ENCODE measurements at regions not wholly inside any gene's neighbourhood (a gene's known extent, or its start where the extent isn't known, plus 50 kb on each side); places are given as distances from the start of the nearest gene placed in this dataset.

DNA sequence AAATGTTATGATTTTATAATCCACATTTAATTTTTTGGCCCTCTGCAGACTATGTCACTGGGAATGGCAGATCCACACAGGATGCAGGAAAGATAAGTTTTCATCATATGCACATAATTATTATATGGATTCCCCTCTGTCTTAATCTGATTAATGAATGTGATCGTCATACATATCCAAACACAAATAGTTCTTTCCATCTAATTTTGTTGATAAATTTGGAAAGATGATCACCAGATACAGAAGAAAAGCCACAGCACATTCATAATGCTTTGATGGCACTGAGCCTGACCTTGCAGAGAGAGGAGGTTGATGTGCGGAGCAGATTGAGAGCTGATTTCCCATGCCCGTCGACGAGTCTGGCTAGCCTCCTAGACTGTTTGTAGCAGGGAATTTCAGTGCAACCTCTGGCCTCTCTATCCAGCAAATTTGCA, 471.5 kb downstream of the EPM2A start:
- DNase-seq (no peak), ATAC-seq (no peak)
- no peaks in the 10 kb centered on the region for H3K4me1 ChIP-seq
- no peaks in the 10 kb centered on the region for H3K27me3 ChIP-seq (ENCODE audit: low read depth)
- TF ChIP-seq, protein P1, sequence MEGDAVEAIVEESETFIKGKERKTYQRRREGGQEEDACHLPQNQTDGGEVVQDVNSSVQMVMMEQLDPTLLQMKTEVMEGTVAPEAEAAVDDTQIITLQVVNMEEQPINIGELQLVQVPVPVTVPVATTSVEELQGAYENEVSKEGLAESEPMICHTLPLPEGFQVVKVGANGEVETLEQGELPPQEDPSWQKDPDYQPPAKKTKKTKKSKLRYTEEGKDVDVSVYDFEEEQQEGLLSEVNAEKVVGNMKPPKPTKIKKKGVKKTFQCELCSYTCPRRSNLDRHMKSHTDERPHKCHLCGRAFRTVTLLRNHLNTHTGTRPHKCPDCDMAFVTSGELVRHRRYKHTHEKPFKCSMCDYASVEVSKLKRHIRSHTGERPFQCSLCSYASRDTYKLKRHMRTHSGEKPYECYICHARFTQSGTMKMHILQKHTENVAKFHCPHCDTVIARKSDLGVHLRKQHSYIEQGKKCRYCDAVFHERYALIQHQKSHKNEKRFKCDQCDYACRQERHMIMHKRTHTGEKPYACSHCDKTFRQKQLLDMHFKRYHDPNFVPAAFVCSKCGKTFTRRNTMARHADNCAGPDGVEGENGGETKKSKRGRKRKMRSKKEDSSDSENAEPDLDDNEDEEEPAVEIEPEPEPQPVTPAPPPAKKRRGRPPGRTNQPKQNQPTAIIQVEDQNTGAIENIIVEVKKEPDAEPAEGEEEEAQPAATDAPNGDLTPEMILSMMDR (IDR thresholded peaks at IDR 0.05) = no peak
- no peaks in the 10 kb centered on the region for H3K9me3 ChIP-seq
- H3K27ac ChIP-seq = no peak overlapping the region
- no peak overlapping the region for H3K4me3 ChIP-seq
- no peaks in the 10 kb centered on the region for H3K36me3 ChIP-seq
- intact Hi-C loops (cut with DNase I) = no loop called here

DNA sequence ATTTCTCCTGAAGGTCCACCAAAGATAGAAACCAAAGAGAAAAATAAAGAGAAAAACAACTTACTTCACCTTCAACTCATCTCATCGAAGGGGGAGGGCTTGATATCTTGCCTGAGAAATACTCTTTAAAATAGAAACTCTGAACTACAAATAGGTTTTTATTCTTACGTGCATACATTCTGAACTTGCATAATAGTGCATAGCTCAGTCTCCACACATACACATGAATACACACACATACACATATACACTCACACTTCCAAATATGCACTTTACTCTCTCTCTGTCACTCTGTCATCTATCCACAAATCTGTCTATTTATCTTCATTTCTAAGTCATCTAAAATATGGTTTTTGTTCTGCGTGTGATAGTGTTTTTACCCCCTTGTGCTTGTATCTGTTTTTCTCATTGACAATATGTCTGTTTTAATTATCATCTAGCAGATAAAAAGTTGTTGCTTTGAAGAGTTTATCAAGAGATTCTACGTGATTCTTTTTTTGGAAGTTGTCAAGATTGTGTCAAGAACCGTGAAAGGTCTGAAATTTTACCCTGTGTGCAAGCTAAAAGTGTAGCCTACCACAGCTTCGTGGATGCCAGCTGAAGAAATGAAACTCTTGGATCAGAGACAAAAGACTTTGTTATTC, 468.8 kb downstream of the EPM2A start:
- no peaks in the 10 kb centered on the region for H3K27me3 ChIP-seq (ENCODE audit: low read depth)
- DNase-seq (no peak), ATAC-seq (no peak)
- H3K27ac ChIP-seq = no peak overlapping the region
- no peak overlapping the region for H3K4me3 ChIP-seq
- intact Hi-C loops (cut with DNase I) = no loop called here
- no peaks in the 10 kb centered on the region for H3K36me3 ChIP-seq
- TF ChIP-seq, protein P1 (IDR thresholded peaks at IDR 0.05) = no peak
- H3K9me3 ChIP-seq = no peaks in the 10 kb centered on the region
- H3K4me1 ChIP-seq = no peaks in the 10 kb centered on the region

DNA sequence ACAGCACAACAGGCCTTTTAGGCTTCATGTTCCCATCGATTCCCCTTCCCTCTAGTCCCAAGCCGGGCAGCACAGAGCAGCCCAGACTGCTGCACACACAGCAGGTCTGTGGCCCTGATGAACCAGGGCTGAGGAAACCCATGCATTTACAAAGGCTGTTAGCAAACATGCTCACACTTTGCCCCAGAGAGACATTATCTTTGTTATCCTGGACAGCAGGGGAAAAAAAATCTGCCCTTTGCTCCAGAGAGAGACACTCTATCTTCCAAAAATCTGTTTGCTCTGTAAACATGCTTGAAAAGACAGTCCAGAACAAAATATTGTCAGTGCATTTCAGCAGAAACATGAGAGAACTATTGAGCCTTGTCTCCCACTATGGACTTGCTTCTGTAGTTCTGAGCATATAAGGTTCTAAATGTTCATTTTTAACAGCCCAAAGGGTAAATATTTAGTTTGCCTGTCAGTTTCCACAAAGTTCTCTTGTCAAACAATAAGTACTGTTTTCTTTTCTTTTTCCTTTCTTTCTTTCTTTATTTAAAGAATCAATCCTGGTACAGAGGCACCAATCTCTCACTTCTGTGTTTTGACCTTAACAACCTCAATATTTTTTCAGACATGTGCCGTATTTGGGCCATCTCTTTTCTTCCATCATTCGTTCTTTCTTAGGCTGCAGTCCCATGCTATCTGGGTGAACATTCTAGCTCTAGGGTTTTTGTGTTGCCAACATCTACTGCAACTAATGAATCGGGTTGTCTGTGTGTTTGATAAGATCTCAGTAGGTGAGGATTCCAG, 468.0 kb downstream of the EPM2A start:
- intact Hi-C loops (cut with DNase I) = no loop called here
- no peak for DNase-seq
- no peaks in the 10 kb centered on the region for H3K4me1 ChIP-seq
- H3K27me3 ChIP-seq (ENCODE audit: low read depth) = no peaks in the 10 kb centered on the region
- TF ChIP-seq, protein P1 (IDR thresholded peaks at IDR 0.05) = no peak
- no peak for ATAC-seq
- H3K36me3 ChIP-seq = no peaks in the 10 kb centered on the region
- no peak overlapping the region for H3K4me3 ChIP-seq
- H3K9me3 ChIP-seq = no peaks in the 10 kb centered on the region
- no peak overlapping the region for H3K27ac ChIP-seq

DNA sequence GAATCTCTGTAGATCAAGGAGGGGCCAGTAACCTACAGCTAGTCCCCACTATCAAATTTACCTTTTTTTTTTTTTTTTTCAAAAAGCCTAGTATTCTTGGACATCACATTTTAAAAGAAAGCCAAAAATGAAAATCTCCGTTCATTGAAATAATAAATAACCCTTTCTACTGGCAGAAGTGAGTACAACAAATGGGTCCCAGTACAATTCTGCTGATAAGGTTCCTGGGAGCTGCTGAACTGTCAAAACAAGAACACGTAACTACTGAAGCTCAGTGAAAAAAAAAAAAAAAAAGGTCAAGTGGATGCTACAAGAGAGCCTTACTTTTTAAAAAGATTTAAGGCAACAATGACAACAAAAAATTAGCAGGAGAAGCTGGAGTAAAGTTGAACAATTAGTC, 464.9 kb downstream of the EPM2A start:
- no peak overlapping the region for H3K27ac ChIP-seq
- no peaks in the 10 kb centered on the region for H3K36me3 ChIP-seq
- no peaks in the 10 kb centered on the region for H3K4me1 ChIP-seq
- H3K9me3 ChIP-seq = no peaks in the 10 kb centered on the region
- DNase-seq (no peak), ATAC-seq (no peak)
- H3K27me3 ChIP-seq (ENCODE audit: low read depth) = no peaks in the 10 kb centered on the region
- intact Hi-C loops (cut with DNase I) = no loop called here
- H3K4me3 ChIP-seq = no peak overlapping the region
- TF ChIP-seq, protein P1 (IDR thresholded peaks at IDR 0.05) = no peak

DNA sequence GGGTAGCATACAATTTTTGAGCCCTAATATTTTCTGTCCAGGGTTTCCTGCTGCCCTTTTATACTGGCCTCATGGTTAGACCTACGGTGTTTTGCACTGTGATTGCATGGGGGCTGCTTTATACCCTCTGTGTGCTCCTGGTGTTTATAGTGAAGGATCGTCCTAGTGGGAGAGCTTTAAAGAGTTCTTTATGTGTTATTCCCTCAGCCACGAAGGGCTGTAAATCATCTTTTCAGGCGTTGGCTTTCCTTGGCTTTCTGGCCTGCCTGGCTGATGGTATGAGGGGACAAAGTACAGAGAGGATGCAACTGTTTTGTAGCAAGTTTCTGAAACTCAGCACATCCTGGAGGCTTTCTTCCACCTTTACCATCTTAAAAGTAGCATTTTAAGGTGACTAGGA, 464.3 kb downstream of the EPM2A start:
- no peak for ATAC-seq
- TF ChIP-seq, protein P1 (IDR thresholded peaks at IDR 0.05) = no peak
- intact Hi-C loops (cut with DNase I) = no loop called here

More for the DNA sequence above, 464.3 kb downstream of the EPM2A start:
- Histone ChIP-seq H3K4me3 (no peak overlapping the region), H3K27me3 (ENCODE audit: low read depth) (no peaks in the 10 kb centered on the region), H3K36me3 (no peaks in the 10 kb centered on the region), H3K4me1 (no peaks in the 10 kb centered on the region), H3K9me3 (no peaks in the 10 kb centered on the region), H3K27ac (no peak overlapping the region)
- DNase-seq = no peak
